Ishikawa (cell line): ENCODE measurements at regions not wholly inside any gene's neighbourhood (a gene's known extent, or its start where the extent isn't known, plus 50 kb on each side); places are given as distances from the start of the nearest gene placed in this dataset.

Experiments
- CEBPB ChIP-seq: IDR thresholded peaks from 2 replicates; pipeline ENCODE4 v1.6.1; 2012
- CREB1 ChIP-seq: IDR thresholded peaks from 2 replicates; pipeline ENCODE4 v1.6.1; 2012; ENCODE audit warnings: low read depth
- EGR1 ChIP-seq: IDR thresholded peaks from 2 replicates; pipeline ENCODE4 v1.6.1; 2012
- EP300 ChIP-seq: IDR thresholded peaks from 2 replicates; pipeline ENCODE4 v1.6.1; 2012; ENCODE audit warnings: borderline replicate concordance
- FOXM1 ChIP-seq: IDR thresholded peaks from 2 replicates; pipeline ENCODE4 v1.6.1; 2012; ENCODE audit warnings: low read depth, borderline replicate concordance
- MAX ChIP-seq: IDR thresholded peaks from 2 replicates; pipeline ENCODE4 v1.6.1; 2012
- NFIC ChIP-seq: IDR thresholded peaks from 2 replicates; pipeline ENCODE4 v1.6.1; 2012
- RAD21 ChIP-seq: IDR thresholded peaks from 2 replicates; pipeline ENCODE4 v1.6.1; 2012; ENCODE audit warnings: low read depth
- REST ChIP-seq: IDR thresholded peaks from 2 replicates; pipeline ENCODE4 v1.6.1; 2012; ENCODE audit warnings: low read depth, mild to moderate bottlenecking
- TAF1 ChIP-seq: IDR thresholded peaks from 2 replicates; pipeline ENCODE4 v1.6.1; 2012; ENCODE audit warnings: low read depth, mild to moderate bottlenecking
- TCF12 ChIP-seq: IDR thresholded peaks from 2 replicates; pipeline ENCODE4 v1.6.1; 2012; ENCODE audit warnings: low read depth
- TEAD4 ChIP-seq: IDR thresholded peaks from 2 replicates; pipeline ENCODE4 v1.6.1; 2012
- USF1 ChIP-seq: IDR thresholded peaks from 2 replicates; pipeline ENCODE4 v1.6.1; 2012
- YY1 ChIP-seq: IDR thresholded peaks from 2 replicates; pipeline ENCODE4 v1.6.1; 2012; ENCODE audit warnings: low read depth
- ZBTB7A ChIP-seq: IDR thresholded peaks from 2 replicates; pipeline ENCODE4 v1.6.1; 2012; ENCODE audit warnings: low read depth

- no peak for TF ChIP-seq REST
- no peak for TF ChIP-seq NFIC
- no peak for TF ChIP-seq FOXM1
- TF ChIP-seq CREB1: no peak
- no peak for TF ChIP-seq ZBTB7A
- TF ChIP-seq CEBPB: no peak
- TF ChIP-seq YY1: no peak
- TF ChIP-seq EGR1: no peak
- no peak for TF ChIP-seq TEAD4
- TF ChIP-seq TCF12: no peak
These were observed 623.2 kb downstream of the IRS1 start for GRCh38 chr2:226176283-226176984.

GRCh38 chr2:226174390-226174789, 625.2 kb downstream of the IRS1 start:
- TF ChIP-seq USF1: no peak

- TF ChIP-seq REST (no peak), YY1 (no peak), USF1 (no peak), ZBTB7A (no peak), TAF1 (no peak), CEBPB (no peak), CREB1 (no peak), TCF12 (no peak), TEAD4 (no peak), EP300 (no peak), FOXM1 (no peak), RAD21 (no peak), EGR1 (no peak), MAX (no peak), NFIC (no peak)
These were observed 626.7 kb downstream of the IRS1 start for GRCh38 chr2:226172939-226173338.

- TF ChIP-seq EGR1 (no peak), NFIC (no peak), REST (no peak), EP300 (no peak), CEBPB (no peak), ZBTB7A (no peak), RAD21 (no peak), YY1 (no peak), TAF1 (no peak), TCF12 (no peak), CREB1 (no peak)
These were observed 627.3 kb downstream of the IRS1 start for GRCh38 chr2:226172309-226172708.
